Epithelial cell of prostate (primary cell): ENCODE measurements at regions not wholly inside any gene's neighbourhood (a gene's known extent, or its start where the extent isn't known, plus 50 kb on each side); places are given as distances from the start of the nearest gene placed in this dataset.
"Not testable (repeated sequence)": the region's sequence is repeated elsewhere in the genome, so short reads cannot be mapped to it uniquely, and the experiment has no call there.

Experiments used
- DNase-seq: peaks from one replicate; pipeline ENCODE4 v3.0.0-alpha.2; 2011; ENCODE audit warnings: low read depth, low spot score
- H3K27ac ChIP-seq: fragments of 450-650 bp; 2 replicates; pipeline ENCODE4 v1.5.1; 2017; ENCODE audit warnings: mild to moderate bottlenecking

DNA sequence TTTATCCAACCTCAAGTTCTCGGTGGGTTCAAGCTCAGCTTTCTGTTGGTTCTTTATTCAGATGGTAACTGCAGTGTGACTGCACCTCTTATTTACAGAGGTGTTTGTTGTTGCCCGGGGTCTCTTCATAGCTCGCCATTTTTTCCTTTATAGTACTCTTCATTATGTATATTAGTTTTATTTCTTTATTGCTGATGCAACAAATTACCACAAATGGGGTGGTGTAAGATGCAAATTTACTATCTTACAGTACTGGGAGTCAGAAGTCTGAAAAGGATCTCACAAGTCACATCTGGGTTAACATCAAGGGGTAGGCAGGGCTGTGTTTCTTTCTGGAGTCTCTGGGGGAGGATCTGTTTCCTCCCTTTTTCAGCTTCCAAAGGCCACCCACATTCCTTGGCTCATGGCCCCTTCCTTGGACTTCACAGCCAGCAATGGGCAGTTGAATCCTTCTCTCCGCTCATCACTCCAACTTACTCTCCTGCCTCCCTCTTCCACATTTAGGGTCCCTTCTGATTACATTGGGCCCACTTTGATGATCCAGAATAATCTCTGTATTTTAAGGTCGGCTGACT is 241.2 kb downstream of the HAPSTR1 start:
- H3K27ac ChIP-seq = no peak overlapping the region
- DNase-seq = no peak

DNA sequence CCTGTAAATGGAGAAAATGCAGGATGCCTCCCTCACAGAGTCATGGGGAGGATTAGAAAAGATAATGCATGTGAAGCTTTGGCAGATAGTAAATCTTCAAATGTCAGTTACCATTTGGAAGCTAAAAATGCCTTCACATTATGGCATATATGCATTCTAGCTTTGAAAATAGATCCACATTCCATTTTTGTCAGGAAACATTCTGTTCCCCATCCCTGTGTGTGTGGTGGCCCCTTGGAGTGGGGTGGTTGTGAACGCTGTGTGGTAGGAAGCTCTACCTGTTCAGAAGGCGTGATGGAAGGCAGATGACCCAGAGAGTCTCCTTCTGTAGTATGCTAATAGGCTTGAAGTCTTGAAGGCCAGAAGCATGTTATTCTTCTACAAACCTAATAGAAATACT is 242.0 kb downstream of the HAPSTR1 start:
- no peak for DNase-seq
- H3K27ac ChIP-seq = no peak overlapping the region

- no peak overlapping the region for H3K27ac ChIP-seq
- DNase-seq = no peak
Observed at GRCh38 chr16:9334103-9334502, 242.7 kb downstream of the HAPSTR1 start.

GRCh38 chr16:9337308-9338032 is 246.0 kb downstream of the HAPSTR1 start:
- DNase-seq = no peak
- H3K27ac ChIP-seq = no peak overlapping the region

- DNase-seq = no peak
- H3K27ac ChIP-seq = no peak overlapping the region
Observed at GRCh38 chr16:9338068-9338467, 246.6 kb downstream of the HAPSTR1 start.

- DNase-seq = no peak
- no peak overlapping the region for H3K27ac ChIP-seq
Observed at GRCh38 chr16:9338510-9338909, 247.1 kb downstream of the HAPSTR1 start.

DNA sequence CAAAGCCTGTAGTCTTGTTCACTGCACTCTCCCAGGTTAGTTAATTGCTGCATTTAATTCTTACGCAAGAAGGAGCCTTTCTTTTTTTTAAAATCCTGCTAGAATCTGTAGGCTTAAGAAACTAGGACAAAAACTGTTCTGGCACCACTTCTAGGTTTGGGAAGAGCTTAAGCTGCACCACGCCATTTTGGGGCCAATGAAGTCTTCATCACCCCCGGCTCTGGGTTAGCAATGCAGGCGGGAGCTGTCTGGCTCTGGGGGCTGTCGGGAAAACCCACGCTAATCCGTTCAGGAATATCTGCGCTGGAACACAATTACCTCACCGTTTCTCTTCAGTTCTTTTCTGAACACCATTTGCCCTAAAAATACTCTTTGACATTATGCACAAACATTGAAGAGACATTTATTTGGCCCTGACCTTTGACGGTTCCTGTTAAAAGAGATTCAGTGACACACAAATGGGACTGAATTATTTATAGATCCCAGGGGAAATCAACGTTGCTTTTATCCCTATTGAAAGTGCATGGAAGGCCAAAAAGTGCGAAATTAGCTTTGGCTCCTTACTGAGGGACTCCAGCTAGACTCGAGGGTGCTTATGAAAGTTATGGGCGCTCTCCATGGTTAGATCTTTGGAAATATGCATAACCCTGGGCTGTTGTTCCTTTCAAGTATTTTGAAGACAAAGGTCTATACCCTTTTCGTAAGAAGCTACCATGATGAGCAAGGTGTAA is 249.2 kb downstream of the HAPSTR1 start:
- DNase-seq = no peak
- H3K27ac ChIP-seq = no peak overlapping the region

DNA sequence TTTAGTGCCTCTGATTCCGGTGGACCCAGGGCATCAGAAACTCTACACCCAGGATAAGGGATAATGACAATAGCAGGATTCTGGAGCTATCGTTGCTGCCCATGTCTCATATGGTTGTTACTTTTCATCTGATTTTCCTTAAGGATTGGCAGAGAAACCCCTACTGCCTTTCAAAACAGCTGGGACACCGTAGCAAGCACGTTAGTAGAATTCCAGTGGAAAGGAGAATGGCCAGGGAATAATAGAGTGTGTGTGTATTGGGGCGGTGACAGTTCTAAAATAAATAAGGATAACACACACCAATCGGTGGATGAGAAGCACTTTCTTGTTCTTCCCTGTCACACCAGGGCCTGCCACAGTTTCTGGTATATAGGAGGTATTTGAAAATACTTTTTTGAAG is 251.8 kb downstream of the HAPSTR1 start:
- no peak for DNase-seq

DNA sequence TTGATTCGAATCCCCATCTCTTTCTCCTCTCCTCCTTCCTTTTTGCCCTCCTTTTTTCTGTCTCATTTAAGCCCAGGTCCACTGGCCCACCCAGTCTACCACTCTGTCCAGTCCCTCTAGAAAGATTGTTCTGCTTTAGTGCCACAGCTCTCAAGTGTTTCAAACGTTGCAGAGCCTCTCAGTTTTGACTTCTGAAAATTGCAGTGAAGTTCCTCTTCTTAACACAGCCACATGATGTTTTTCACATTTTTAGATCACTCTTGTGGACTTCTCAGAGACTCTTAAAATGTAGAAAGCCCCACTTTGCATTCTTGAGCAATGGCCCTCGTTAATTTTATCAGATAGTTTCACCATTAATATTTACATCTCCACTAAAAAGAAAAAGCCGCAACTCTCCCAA is 253.1 kb downstream of the HAPSTR1 start:
- no peak overlapping the region for H3K27ac ChIP-seq
- no peak for DNase-seq

More for the DNA sequence above, 251.8 kb downstream of the HAPSTR1 start:
- H3K27ac ChIP-seq = no peak overlapping the region

DNA sequence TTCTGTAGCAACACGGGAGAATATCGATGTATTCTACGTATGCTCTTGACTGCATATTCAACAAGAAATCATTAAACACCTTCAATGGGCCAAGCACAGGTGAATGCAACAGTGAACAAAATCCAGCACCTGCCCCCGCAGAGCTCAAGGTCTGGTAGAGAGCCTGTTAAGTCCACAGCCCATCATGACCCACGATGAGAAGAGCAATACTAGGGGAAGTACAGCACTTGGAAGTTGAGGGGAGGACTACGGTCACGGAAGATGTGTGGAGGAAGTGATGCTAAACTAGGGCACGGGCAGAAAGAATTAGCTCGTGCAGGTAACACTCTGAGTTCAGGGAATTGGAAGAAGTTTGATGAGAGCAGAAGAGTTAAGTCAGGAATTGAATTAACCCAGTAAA is 253.6 kb downstream of the HAPSTR1 start:
- no peak overlapping the region for H3K27ac ChIP-seq
- no peak for DNase-seq

GRCh38 chr16:9345880-9346279 is 254.4 kb downstream of the HAPSTR1 start:
- no peak for DNase-seq
- H3K27ac ChIP-seq = no peak overlapping the region

DNA sequence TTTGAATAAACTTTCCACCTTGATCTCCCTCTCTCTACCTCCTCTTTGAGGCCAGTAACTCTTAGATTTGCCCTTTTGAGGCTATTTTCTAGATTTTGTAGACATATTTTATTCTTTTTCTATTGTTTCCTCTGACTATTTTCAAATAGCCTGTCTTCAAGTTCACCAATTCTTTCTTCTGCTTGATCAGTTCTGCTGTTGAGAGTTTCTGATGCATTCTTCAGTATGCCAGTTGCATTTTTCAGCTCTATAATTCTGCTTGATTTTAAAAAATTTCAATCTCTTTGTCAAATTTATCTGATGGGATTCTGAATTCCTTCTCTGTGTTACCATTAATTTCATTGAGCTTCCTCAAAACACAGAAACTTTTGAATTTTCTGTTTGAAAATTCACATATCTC is 257.5 kb downstream of the HAPSTR1 start:
- DNase-seq = no peak
- no peak overlapping the region for H3K27ac ChIP-seq

- not testable (repeated sequence) for DNase-seq, H3K27ac ChIP-seq
Observed at GRCh38 chr16:9349373-9349960, 258.0 kb downstream of the HAPSTR1 start.

DNA sequence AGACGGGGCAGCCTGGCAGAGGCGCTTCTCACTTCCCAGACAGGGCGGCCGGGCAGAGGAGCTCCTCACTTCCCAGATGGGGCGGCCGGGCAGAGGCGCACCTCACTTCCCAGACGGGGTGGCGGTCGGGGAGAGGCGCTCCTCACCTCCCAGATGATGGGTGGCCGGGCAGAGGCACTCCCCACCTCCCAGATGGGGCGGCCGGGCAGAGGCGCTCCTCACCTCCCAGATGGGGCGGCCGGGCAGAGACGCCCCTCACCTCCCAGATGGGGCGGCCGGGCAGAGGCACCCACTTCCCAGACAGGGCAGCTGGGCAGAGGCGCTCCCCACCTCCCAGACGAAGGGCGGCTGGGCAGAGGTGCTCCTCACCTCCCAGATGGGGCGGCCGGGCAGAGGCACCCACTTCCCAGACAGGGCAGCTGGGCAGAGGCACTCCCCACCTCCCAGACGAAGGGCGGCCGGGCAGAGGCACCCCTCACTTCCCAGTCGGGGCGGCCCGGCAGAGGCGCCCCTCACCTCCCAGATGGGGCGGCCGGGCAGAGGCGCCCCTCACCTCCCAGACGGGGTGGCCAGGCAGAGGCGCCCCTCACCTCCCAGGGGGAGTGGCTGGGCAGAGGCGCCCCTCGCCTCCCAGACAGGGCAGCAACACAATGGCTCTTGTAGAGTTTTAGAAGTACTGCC is 258.8 kb downstream of the HAPSTR1 start:
- DNase-seq = not testable (repeated sequence)

DNA sequence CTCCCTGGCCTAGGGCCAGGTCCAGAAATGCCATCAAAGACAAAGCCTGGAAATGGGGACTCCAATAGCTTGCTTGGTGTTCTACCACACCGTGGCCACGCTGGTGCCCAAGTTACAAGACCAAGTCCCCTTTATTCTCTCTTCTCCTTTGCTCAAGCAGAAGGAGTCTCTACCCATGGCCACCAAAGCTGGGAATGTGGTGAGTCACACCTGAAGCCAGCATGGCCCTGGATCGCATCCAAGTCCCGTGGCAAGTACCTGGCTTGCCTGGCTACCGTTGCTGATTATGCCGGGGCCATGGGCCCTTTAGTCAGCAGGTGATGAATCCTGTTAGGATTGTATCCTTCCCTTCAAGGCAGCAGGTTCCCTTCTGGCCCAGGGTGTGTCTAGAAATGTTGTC is 260.0 kb downstream of the HAPSTR1 start:
- no peak for DNase-seq
- no peak overlapping the region for H3K27ac ChIP-seq

More for the DNA sequence above, 258.8 kb downstream of the HAPSTR1 start:
- not testable (repeated sequence) for H3K27ac ChIP-seq

DNA sequence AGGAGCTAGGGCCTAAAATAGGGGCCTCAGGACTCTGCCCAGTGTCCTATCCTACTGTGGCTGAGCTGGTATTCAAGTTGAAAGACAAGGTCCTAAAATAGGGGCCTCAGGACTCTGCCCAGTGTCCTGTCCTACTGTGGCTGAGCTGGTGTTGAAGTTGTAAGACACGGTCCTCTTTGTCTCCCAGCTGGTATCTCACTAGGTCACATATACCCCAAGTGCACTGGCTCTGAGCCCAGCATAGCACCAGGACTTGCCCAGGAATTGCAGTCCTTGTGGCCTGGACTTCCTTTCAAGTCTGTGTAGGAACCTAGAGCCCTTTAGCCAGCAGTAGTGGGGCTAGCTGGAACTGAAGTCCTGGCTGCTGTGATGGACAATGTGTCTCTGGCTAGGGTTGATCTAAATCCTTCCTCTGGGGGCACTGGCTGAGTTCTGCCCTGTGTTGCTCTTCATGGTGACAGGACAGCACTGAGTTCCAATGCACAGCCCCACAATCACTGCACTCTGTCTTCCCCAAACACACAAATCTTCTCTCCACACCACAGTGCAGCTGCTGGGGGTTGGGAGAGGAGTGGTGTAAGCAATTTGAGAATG is 260.5 kb downstream of the HAPSTR1 start:
- DNase-seq = no peak
- no peak overlapping the region for H3K27ac ChIP-seq

DNA sequence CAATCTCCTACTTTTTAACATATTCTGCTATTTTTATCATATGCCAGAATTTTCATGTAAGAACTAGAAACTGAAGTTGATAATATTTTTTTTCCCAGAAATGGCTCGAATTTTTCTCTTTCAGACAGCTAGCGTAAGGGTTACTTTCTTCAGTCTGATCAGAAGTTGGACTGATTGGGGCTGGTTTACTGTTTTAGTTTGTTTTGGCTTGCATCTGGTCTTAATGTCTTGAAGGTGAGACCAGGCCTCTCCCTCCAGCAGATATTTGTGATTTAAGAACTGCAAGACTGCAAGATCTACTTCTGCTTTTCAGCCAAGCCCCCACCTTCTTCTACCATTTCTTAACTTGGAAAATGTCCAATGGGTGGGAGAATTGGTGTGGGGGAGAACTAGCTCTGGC is 266.4 kb downstream of the HAPSTR1 start:
- no peak for DNase-seq
- H3K27ac ChIP-seq = no peak overlapping the region

DNA sequence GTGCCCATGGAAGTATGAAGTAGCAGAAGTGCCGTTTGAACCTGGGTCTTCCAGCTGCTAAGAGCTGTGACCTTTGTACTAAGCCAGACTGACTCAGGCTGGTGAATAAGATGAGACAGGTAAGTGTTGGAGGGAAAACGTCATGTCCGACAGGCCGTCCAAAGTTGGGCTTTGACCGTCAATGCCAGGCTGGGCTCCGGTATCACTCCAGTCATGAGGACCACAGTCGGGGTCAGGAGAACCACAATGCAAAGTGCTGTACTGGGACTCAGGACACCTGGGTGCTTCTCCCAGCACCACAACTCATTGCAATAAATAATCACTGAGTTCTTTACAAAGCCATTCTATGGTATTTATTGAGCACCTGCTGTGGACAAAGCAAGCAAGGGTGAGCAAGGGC is 268.6 kb downstream of the HAPSTR1 start:
- no peak for DNase-seq
- no peak overlapping the region for H3K27ac ChIP-seq

DNA sequence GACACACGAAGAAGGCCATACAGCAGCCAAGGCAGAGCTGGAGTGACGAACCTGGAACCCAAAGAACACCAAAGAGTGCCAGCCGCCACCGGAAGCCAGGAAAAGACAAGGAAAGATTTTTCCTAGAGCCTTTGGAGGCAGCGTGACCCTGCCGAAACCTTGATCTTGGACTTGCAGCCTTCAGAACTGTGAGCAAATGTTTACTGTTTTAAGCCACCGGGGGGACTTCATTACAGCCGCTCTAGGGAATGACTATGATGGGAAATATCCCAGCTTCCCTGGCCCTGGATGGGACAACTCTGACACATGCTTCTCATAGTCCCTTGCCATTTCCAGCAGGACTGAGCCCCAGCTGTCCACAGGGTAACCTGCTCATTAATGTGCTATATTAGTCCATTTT is 270.6 kb downstream of the HAPSTR1 start:
- no peak overlapping the region for H3K27ac ChIP-seq
- DNase-seq = no peak

DNA sequence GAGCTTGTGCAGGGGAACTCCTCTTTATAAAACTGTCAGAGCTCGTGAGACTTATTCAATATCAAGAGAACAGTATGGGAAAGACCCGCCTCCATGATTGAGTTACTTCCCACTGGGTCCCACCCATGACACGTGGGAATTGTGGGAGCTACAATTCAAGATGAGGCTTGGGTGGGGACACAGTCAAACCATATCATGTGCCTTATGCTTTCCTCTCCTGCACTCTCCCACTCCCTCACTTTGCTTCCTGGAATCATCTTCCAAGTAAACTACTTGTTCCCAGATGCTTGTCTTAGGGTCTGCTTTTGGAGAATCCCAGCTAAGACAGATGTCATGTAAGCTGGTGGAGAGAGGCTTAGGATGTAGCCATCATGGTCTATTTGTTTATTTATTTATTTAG is 271.2 kb downstream of the HAPSTR1 start:
- H3K27ac ChIP-seq = no peak overlapping the region
- DNase-seq = no peak
